SK-N-SH treated with all-trans-retinoic acid at 6 μM for 48 hours (cell line): ENCODE measurements at regions not wholly inside any gene's neighbourhood (a gene's known extent, or its start where the extent isn't known, plus 50 kb on each side); places are given as distances from the start of the nearest gene placed in this dataset.
A peak's percentile ranks its signal among the peaks of the same experiment; 100 is the strongest.

Experiments used
- ARNTL ChIP-seq: fragments of 450-650 bp; formaldehyde crosslinking; IDR thresholded peaks from 2 replicates; pipeline ENCODE4 v1.5.0; 2020; ENCODE audit warnings: low read depth, mild to moderate bottlenecking, moderate library complexity, borderline replicate concordance
- CREB5 ChIP-seq: fragments of 250-450 bp; sonication (Bioruptor Pico); IDR thresholded peaks from 2 replicates; pipeline ENCODE4 v1.5.1; 2020; ENCODE audit warnings: low read depth, mild to moderate bottlenecking, moderate library complexity
- PATZ1 ChIP-seq: fragments of 250-450 bp; sonication (Bioruptor Pico); IDR thresholded peaks from 2 replicates; pipeline ENCODE4 v1.8.0; 2020; ENCODE audit warnings: mild to moderate bottlenecking, moderate library complexity, borderline replicate concordance
- SNAI2 ChIP-seq: fragments of 250-450 bp; sonication (Bioruptor Pico); IDR thresholded peaks from 2 replicates; pipeline ENCODE4 v1.5.0; 2020; ENCODE audit warnings: mild to moderate bottlenecking, moderate library complexity
- ZC3H10 ChIP-seq: fragments of 250-450 bp; sonication (Bioruptor Pico); IDR thresholded peaks from 2 replicates; pipeline ENCODE4 v1.5.1; 2021; ENCODE audit warnings: mild to moderate bottlenecking, moderate library complexity
- ZFP30 ChIP-seq: fragments of 450-650 bp; formaldehyde crosslinking; IDR thresholded peaks from 2 replicates; pipeline ENCODE4 v1.5.0; 2022; ENCODE audit warnings: mild to moderate bottlenecking, moderate library complexity
- ZNF8 ChIP-seq: fragments of 450-650 bp; formaldehyde crosslinking; IDR thresholded peaks from 2 replicates; pipeline ENCODE4 v1.5.0; 2020; ENCODE audit warnings: mild to moderate bottlenecking, moderate library complexity
- TF ChIP-seq, protein P1 (sequence below): fragments of 250-450 bp; sonication (Bioruptor Pico); IDR thresholded peaks from 2 replicates; pipeline ENCODE4 v1.5.0; 2020; ENCODE audit warnings: mild to moderate bottlenecking, moderate library complexity
- TF ChIP-seq, protein P2 (sequence below): fragments of 250-450 bp; sonication (Bioruptor Pico); IDR thresholded peaks from 2 replicates; pipeline ENCODE4 v1.8.0; 2021; ENCODE audit warnings: low read depth, mild to moderate bottlenecking, moderate library complexity, borderline replicate concordance

- TF ChIP-seq, protein P1, sequence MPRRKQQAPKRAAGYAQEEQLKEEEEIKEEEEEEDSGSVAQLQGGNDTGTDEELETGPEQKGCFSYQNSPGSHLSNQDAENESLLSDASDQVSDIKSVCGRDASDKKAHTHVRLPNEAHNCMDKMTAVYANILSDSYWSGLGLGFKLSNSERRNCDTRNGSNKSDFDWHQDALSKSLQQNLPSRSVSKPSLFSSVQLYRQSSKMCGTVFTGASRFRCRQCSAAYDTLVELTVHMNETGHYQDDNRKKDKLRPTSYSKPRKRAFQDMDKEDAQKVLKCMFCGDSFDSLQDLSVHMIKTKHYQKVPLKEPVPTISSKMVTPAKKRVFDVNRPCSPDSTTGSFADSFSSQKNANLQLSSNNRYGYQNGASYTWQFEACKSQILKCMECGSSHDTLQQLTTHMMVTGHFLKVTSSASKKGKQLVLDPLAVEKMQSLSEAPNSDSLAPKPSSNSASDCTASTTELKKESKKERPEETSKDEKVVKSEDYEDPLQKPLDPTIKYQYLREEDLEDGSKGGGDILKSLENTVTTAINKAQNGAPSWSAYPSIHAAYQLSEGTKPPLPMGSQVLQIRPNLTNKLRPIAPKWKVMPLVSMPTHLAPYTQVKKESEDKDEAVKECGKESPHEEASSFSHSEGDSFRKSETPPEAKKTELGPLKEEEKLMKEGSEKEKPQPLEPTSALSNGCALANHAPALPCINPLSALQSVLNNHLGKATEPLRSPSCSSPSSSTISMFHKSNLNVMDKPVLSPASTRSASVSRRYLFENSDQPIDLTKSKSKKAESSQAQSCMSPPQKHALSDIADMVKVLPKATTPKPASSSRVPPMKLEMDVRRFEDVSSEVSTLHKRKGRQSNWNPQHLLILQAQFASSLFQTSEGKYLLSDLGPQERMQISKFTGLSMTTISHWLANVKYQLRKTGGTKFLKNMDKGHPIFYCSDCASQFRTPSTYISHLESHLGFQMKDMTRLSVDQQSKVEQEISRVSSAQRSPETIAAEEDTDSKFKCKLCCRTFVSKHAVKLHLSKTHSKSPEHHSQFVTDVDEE (CRISPR knock-in tag): no peak
- no peak for TF ChIP-seq CREB5 (CRISPR knock-in tag)
- peak; percentile 14; the same call in 1 of the 2 replicates for TF ChIP-seq PATZ1 (CRISPR knock-in tag)
- TF ChIP-seq, protein P2, sequence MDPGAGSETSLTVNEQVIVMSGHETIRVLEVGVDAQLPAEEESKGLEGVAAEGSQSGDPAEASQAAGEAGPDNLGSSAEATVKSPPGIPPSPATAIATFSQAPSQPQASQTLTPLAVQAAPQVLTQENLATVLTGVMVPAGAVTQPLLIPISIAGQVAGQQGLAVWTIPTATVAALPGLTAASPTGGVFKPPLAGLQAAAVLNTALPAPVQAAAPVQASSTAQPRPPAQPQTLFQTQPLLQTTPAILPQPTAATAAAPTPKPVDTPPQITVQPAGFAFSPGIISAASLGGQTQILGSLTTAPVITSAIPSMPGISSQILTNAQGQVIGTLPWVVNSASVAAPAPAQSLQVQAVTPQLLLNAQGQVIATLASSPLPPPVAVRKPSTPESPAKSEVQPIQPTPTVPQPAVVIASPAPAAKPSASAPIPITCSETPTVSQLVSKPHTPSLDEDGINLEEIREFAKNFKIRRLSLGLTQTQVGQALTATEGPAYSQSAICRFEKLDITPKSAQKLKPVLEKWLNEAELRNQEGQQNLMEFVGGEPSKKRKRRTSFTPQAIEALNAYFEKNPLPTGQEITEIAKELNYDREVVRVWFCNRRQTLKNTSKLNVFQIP (CRISPR knock-in tag): no peak
- TF ChIP-seq SNAI2: no peak
- TF ChIP-seq ZFP30: no peak
- TF ChIP-seq ARNTL (CRISPR knock-in tag): no peak
- TF ChIP-seq ZC3H10: no peak
- TF ChIP-seq ZNF8: no peak
Measured at GRCh38 chr2:71742953-71743601, 289.7 kb downstream of the DYSF start.
